ENCODE measurements at regions not wholly inside any gene's neighbourhood (a gene's known extent, or its start where the extent isn't known, plus 50 kb on each side); places are given as distances from the start of the nearest gene placed in this dataset.

DNA sequence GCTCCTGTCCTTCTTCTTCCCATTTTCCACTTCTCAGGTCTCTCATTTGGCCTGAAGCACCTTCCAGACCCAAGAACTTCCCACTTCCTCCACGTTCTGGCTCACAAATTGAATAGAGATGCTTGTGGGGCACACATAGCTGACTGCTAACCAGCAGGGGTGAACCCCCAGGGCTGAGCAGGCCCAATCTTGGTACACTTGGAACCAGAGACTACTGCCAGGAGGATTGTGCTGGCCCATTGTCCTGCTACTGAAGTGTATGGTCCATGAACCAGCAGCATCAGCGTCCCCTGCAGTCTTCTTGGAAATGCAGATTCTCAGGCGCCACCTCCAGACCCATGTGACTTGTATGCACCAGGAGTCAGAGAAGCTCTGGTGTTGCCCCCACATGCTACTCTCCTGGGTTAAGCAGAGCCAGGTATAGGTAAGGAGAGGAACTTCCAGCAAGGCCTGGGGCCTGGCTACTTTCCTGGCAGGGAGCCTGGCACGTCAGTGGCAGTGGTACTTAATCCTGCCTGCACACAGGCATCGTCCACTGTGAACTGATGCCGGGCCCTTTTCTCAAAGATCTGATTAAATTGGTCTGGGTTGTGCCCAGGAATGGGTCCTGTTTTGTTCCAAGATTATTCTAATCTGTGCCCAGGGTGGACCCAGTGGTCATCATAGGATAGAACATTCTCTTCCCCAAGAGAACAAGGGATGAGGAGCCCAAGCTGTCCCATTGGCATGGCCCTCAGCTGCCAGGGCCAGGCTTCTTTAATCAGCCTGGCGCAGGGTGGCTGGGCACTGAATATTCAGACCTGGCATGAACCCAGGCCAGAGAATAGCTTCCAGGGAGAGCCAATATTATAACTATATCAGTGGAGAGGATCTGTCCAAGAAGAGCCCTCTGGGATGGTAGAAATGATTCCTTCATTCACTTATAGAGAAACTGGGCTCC, 248.7 kb downstream of the SOX11 start:
- Histone ChIP-seq H3K27me3 (ENCODE audit: control insufficient read depth, insufficient read depth, low read length) (no peaks in the 10 kb centered on the region; the same call in 1 of the 2 replicates), H3K4me3 (ENCODE audit: insufficient read depth, low read depth, low read length) (no peak overlapping the region), H3K36me3 (replicated peaks; ENCODE audit: control insufficient read depth, insufficient read depth, low read length) (no peaks in the 10 kb centered on the region)
- DNase-seq, result no peak

DNA sequence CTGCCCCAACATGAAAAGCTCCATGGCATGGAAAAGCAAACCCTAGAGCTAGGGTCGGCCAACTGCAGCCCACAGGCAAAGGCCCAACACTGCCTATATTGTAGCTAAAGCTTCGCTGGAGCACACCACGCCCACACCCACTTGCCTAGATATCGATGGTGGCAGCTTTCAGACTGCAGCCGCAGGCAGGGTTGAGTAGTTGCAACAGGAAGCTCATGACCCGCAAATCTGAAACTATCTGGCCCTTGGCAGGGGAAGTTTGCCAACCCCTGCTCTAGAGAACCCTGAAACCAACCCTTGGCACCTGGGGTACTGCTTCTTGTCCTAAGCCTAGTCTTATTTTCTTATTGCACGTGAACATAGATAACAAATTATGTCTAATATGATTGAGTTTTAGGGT, 250.0 kb downstream of the SOX11 start:
- DNase-seq, result no peak
- Histone ChIP-seq H3K36me3 (replicated peaks; ENCODE audit: control insufficient read depth, insufficient read depth, low read length) (no peaks in the 10 kb centered on the region), H3K27me3 (ENCODE audit: control insufficient read depth, insufficient read depth, low read length) (no peaks in the 10 kb centered on the region; the same call in 1 of the 2 replicates), H3K4me3 (ENCODE audit: insufficient read depth, low read depth, low read length) (no peak overlapping the region)

DNA sequence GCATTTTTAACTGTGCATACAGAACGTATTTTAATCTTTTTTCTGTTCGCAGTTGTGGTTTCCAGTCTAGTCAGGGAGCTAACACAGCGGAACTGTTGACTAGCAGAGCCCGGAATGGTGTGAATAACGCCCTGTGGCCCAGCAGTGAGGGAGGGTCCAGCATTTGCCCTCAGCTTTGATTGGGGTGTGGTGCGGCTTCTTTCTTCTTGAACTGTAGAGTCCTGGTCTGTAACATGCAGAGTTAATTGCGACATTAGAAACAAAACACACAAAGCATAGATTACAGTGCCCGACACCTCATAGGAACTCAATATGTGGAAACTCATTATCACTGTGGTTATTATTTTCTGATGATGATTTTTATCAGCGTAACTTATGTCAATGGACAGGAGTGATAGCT, 253.6 kb downstream of the SOX11 start:
- Histone ChIP-seq H3K36me3 (replicated peaks; ENCODE audit: control insufficient read depth, insufficient read depth, low read length) (no peaks in the 10 kb centered on the region), H3K27me3 (ENCODE audit: control insufficient read depth, insufficient read depth, low read length) (no peaks in the 10 kb centered on the region), H3K4me3 (ENCODE audit: insufficient read depth, low read depth, low read length) (no peak overlapping the region)
- DNase-seq, result no peak

DNA sequence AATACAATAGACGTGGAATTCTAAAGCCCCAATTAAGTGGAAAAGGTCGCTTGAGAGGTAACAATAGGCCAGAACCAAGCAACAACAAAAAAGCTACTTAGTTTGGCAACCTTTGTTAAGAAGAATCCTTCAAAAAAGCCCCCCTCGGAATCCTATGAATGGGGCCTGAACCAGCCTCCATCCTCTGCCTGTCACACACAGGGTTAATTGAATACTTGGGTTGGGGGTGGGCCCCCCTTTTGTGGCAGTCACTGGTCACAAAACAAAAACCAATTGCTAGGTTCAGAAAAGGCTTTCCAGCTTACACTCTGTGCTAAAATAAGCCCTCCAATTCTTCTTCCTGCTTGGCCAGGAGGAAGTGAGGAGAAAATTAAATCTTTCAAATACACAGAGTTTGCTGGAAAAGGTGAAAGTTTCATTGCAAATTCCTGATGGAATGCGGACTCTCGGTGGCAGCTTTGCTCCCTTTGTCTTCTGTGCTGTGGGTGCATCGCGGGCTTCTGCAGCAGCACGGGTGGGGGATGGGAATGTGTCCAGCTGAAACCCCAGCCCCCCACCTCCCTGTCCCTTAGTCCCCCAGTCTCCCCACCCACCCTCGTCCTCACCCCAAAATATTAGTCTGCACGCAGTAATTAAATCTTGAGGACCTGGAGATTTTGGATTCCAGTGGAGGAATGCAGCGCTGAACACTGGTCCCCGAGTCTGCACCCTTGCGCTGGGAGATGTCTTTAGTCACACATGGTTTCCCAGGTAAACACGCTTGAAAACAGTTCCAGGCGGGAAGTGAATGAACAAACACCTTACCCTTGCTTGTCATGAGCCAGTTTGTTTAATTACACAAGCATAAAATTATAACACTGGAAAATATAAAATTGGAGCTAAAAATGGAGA, 254.3 kb downstream of the SOX11 start:
- no peaks in the 10 kb centered on the region for H3K36me3 ChIP-seq (replicated peaks; ENCODE audit: control insufficient read depth, insufficient read depth, low read length)
- H3K4me3 ChIP-seq (ENCODE audit: insufficient read depth, low read depth, low read length), result no peak overlapping the region
- H3K27me3 ChIP-seq (ENCODE audit: control insufficient read depth, insufficient read depth, low read length), result no peaks in the 10 kb centered on the region
- DNase-seq, result peak; percentile 51

DNA sequence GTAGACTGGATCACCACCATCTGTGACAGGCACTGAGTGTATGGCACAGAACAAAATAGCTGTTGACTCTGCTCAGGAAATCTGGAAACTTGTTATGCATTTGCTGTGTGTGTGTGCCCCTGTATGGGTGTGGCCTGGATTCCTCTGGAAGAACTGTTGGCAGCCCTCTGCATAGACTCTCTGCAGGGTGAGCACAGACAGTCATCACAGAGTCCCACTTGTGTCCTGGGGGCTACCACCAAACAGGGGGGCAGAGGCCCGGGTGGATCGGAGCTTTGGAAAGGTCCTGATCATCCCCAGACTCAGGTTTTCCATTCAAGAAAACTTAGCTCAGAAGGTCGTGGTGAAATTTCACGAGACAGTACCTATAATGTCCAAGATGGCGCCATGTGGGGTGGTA, 258.6 kb downstream of the SOX11 start:
- DNase-seq, result no peak
- H3K36me3 ChIP-seq (replicated peaks; ENCODE audit: control insufficient read depth, insufficient read depth, low read length), result no peaks in the 10 kb centered on the region

DNA sequence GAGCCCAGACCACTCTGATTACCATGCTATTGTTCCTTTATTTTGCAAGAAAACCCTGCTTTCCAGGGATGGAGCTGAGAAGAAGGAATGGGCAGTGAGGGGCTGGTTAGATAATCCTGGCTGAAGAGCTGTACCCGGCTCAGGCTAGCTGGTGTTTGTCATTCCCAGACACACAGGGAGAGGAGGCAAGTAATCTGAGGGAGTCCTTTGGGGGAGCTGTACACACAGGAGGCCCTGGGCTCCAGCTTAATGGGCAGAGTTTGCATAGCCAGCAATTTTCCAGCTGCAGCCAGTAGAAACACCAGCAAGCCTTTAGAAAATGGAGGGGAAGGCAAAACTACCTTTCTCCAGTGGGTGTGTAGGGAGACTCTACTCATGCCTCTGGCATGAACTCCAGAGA, 259.3 kb downstream of the SOX11 start:
- Histone ChIP-seq H3K4me3 (ENCODE audit: insufficient read depth, low read depth, low read length) (no peak overlapping the region), H3K36me3 (replicated peaks; ENCODE audit: control insufficient read depth, insufficient read depth, low read length) (no peaks in the 10 kb centered on the region), H3K27me3 (ENCODE audit: control insufficient read depth, insufficient read depth, low read length) (no peaks in the 10 kb centered on the region)
- no peak for DNase-seq

More for the DNA sequence above, 258.6 kb downstream of the SOX11 start:
- H3K4me3 ChIP-seq (ENCODE audit: insufficient read depth, low read depth, low read length), result no peak overlapping the region
- H3K27me3 ChIP-seq (ENCODE audit: control insufficient read depth, insufficient read depth, low read length), result no peaks in the 10 kb centered on the region

DNA sequence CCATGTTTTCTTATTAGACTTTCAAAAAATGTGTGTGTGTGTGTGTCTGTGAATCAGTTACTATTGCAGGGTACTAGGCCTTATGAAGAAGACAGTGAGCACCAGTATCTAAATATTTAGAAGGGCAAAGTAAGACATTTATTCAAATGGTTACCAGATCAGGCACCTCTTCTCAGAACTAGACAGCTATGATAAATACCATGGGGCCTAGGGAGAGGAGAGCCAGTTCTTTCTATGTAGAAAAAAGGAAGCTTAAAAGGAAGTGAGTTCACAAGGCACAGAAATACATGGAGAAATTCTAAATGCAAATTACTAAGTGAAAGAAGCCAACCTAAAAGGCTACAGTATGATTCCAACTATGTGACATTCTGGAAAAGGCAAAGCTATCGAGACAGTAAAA, 261.3 kb downstream of the SOX11 start:
- H3K27me3 ChIP-seq (ENCODE audit: control insufficient read depth, insufficient read depth, low read length), result no peaks in the 10 kb centered on the region
- no peak for DNase-seq
- no peaks in the 10 kb centered on the region for H3K36me3 ChIP-seq (replicated peaks; ENCODE audit: control insufficient read depth, insufficient read depth, low read length)
- H3K4me3 ChIP-seq (ENCODE audit: insufficient read depth, low read depth, low read length), result no peak overlapping the region

DNA sequence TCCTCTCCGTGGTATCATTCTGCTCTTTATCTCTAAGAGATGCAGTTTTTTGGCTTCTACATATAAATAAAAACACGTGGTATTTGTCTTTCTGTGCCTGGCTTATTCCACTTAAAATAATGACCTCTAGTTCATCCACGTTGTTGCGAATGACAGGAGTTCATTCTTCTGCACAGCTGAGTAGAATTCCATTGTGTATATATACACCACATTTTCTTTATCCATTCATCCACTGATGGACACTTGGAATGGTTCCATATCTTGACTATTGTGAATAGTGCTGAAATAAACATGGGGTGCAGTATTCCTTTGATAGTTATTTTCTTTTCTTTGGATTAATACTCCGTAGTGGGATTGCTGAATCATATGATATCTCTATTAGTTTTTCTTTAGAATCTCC, 262.3 kb downstream of the SOX11 start:
- no peak for DNase-seq
- Histone ChIP-seq H3K27me3 (ENCODE audit: control insufficient read depth, insufficient read depth, low read length) (no peaks in the 10 kb centered on the region), H3K4me3 (ENCODE audit: insufficient read depth, low read depth, low read length) (no peak overlapping the region), H3K36me3 (replicated peaks; ENCODE audit: control insufficient read depth, insufficient read depth, low read length) (no peaks in the 10 kb centered on the region)

DNA sequence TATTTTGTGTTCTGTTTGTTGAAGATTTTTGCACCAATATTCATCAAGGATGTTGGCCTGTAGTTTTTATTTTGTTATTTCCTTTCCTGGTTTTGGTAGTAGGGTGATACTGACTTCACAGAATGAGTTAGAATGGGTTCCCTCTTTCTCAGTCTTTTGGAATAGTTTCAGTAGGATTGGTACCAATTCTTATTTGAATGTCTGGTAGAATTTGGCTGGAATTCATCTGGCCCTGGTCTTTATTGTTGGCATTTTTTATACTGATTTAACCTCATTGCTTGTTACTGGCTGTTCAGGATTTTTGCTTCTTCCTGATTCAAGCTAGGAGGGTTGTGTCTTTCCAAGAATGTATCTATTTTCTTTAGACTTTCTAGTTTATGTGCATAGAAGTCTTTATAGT, 263.7 kb downstream of the SOX11 start:
- H3K4me3 ChIP-seq (ENCODE audit: insufficient read depth, low read depth, low read length), result no peak overlapping the region
- H3K27me3 ChIP-seq (ENCODE audit: control insufficient read depth, insufficient read depth, low read length), result no peaks in the 10 kb centered on the region
- no peak for DNase-seq
- H3K36me3 ChIP-seq (replicated peaks; ENCODE audit: control insufficient read depth, insufficient read depth, low read length), result no peaks in the 10 kb centered on the region

DNA sequence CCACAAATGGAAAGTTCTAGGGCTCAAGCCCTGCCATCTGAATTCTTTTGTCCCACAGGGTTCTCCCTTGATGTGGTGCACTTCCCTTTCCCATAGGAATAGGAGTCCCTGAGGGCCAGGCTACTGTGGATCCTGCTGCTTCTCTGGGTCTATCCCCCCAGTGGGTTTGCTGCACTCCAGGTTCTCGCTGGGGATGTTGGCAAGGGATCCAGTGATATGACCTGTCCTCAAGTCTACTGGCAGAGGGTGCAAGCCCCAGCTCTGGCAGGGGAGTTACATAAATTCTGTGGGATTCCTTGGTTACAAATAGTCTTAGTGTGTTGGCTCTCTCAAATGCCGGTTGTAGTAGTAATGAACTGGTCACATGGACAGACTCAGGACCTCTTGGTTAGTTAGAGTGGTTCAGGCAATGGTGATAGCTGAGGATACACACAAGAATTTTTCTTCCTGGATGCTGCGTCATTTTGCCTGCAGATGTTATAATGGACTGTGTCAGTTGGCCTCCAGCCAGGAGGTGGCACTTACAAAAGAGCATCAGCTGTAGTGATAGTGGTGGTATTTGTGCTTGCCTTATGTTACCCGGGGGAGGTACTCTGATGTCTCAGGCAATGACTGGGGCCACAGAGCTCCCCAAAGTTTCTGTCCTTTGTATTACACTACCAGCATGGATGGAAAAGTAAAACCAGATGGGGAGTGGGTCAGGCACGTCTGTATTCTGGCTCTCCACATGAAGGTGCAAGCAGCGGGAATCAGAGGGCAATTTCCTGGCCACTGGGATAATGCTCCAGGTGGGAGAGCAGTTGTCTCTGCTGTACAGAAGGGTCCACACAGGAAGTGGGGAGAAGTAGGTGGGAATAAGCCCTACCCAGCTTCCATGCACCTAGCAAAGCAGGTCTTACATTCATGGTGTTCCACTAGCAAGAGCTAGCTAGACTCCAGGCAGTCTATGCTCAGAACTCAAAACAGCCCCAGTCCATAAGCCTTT, 267.9 kb downstream of the SOX11 start:
- Histone ChIP-seq H3K4me3 (ENCODE audit: insufficient read depth, low read depth, low read length) (no peak overlapping the region), H3K27me3 (ENCODE audit: control insufficient read depth, insufficient read depth, low read length) (no peaks in the 10 kb centered on the region), H3K36me3 (replicated peaks; ENCODE audit: control insufficient read depth, insufficient read depth, low read length) (no peaks in the 10 kb centered on the region)
- no peak for DNase-seq

DNA sequence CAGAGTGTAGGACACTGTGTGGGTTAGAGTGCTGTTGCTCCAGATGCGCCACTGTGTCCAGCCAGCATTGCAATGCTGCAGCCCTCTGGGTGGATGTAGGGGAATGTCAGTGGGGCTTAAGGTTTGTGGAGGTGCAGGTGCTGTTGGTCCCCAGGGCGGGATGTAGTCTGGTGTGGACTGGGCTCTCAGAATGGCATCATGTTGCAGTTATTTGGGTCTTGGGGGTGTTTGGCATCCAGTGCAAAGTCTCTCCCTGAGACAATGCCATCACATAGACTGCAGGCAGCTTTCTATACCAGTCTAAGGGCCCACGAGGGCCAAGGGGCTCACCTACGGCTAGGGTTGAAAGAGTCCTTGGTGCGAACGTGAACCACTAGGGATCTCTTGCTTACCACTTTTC, 275.3 kb downstream of the SOX11 start:
- DNase-seq, result no peak
- no peaks in the 10 kb centered on the region for H3K36me3 ChIP-seq (replicated peaks; ENCODE audit: control insufficient read depth, insufficient read depth, low read length)
- H3K4me3 ChIP-seq (ENCODE audit: insufficient read depth, low read depth, low read length), result no peak overlapping the region
- no peaks in the 10 kb centered on the region for H3K27me3 ChIP-seq (ENCODE audit: control insufficient read depth, insufficient read depth, low read length)

DNA sequence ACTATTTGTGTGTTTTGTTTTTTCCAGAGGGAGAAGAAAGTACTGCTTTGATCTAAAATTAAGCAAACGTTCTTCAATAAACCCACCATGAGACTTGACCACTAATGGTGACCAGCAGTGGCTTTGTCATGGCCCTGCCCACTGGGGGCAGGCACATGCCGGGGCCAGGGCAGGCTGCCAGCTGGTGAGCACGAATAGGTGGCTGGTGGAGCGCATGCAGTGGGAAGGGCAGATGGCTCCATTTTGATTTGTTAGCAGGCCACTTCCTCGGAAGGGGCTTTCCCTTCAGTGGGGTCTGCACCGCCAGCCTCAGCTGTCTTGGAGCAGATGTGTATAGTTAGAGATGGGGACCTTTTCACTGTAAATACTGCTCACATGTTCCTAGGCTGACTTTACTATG, 277.1 kb downstream of the SOX11 start:
- DNase-seq, result no peak
- no peak overlapping the region for H3K4me3 ChIP-seq (ENCODE audit: insufficient read depth, low read depth, low read length)
- no peaks in the 10 kb centered on the region for H3K36me3 ChIP-seq (replicated peaks; ENCODE audit: control insufficient read depth, insufficient read depth, low read length)
- H3K27me3 ChIP-seq (ENCODE audit: control insufficient read depth, insufficient read depth, low read length), result no peaks in the 10 kb centered on the region

DNA sequence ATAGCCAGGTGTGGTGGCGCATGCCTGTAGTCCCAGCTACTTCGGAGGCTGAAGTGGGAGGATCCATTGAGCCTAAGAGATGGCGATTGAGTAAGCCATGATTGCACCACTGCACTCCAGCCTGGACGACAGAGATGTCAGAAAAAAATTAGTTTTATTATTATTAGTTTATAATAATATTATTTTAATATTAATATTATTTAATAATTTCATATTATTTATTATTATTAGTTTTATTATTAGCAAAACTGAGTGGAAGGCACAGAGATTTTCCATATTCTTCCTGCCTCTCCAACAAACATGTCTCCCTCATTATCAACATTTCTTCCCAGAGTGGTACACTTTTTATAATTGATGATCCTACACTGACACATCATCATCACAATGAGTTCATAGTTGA, 278.2 kb downstream of the SOX11 start:
- Histone ChIP-seq H3K36me3 (replicated peaks; ENCODE audit: control insufficient read depth, insufficient read depth, low read length) (no peaks in the 10 kb centered on the region), H3K4me3 (ENCODE audit: insufficient read depth, low read depth, low read length) (no peak overlapping the region), H3K27me3 (ENCODE audit: control insufficient read depth, insufficient read depth, low read length) (no peaks in the 10 kb centered on the region)
- no peak for DNase-seq

DNA sequence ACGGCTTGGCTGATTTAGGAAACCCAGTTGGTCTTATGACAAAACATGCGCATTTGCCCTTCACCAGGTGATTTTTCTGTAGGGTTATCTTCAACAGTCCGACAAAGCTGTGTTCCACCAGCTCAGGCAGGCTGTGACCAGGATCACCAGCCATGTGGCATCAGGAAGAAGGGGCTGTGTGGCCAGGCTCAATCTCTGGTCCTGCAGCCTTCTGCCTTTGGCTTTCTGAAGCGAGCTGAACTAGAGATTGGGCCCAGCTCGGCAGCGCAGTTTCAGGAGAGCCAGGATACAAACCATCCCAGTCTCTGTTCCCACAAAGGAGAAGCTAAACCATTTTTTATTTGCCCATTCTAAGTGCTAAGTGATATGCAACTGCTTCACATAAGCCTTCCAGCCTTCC, 282.3 kb downstream of the SOX11 start:
- Histone ChIP-seq H3K27me3 (ENCODE audit: control insufficient read depth, insufficient read depth, low read length) (no peaks in the 10 kb centered on the region), H3K4me3 (ENCODE audit: insufficient read depth, low read depth, low read length) (no peak overlapping the region), H3K36me3 (replicated peaks; ENCODE audit: control insufficient read depth, insufficient read depth, low read length) (no peaks in the 10 kb centered on the region)
- no peak for DNase-seq
